ENCODE measurements at regions not wholly inside any gene's neighbourhood (a gene's known extent, or its start where the extent isn't known, plus 50 kb on each side); places are given as distances from the start of the nearest gene placed in this dataset.
"Not testable (repeated sequence)": the region's sequence is repeated elsewhere in the genome, so short reads cannot be mapped to it uniquely, and the experiment has no call there.

- Histone ChIP-seq H3K36me3 (no peaks in the 10 kb centered on the region), H3K27me3 (no peaks in the 10 kb centered on the region), H3K4me3 (no peak overlapping the region), H3K9me3 (no peaks in the 10 kb centered on the region), H3K4me1 (no peaks in the 10 kb centered on the region), H3K27ac (no peak overlapping the region)
- intact Hi-C loops (cut with DNase I; ENCODE audit: low total_unique reads) = no loop called here
- no peak for TF ChIP-seq CTCF (IDR thresholded peaks at IDR 0.05)
- DNase-seq = no peak
Observed at GRCh38 chr1:118535901-118536300, 350.9 kb upstream of the SPAG17 start.

- H3K36me3 ChIP-seq; H3K9me3 ChIP-seq; H3K4me3 ChIP-seq; H3K27me3 ChIP-seq; H3K4me1 ChIP-seq; DNase-seq; intact Hi-C loops (cut with DNase I; ENCODE audit: low total_unique reads); H3K27ac ChIP-seq: not testable (repeated sequence)
Observed at GRCh38 chr1:118511922-118512321, 326.9 kb upstream of the SPAG17 start.

- TF ChIP-seq CTCF (IDR thresholded peaks at IDR 0.05) = no peak
- no peak overlapping the region for H3K27ac ChIP-seq
- H3K4me1 ChIP-seq = no peaks in the 10 kb centered on the region
- no peaks in the 10 kb centered on the region for H3K27me3 ChIP-seq
- H3K4me3 ChIP-seq = no peak overlapping the region
- H3K9me3 ChIP-seq = no peaks in the 10 kb centered on the region
- no peak for DNase-seq
- H3K36me3 ChIP-seq = no peaks in the 10 kb centered on the region
- intact Hi-C loops (cut with DNase I; ENCODE audit: low total_unique reads) = no loop called here
Observed at GRCh38 chr1:118504867-118505266, 319.8 kb upstream of the SPAG17 start.

GRCh38 chr1:118504221-118504644, 319.2 kb upstream of the SPAG17 start:
- no peak overlapping the region for H3K27ac ChIP-seq
- H3K9me3 ChIP-seq = no peaks in the 10 kb centered on the region
- TF ChIP-seq CTCF (IDR thresholded peaks at IDR 0.05) = no peak
- no peak for DNase-seq
- no peaks in the 10 kb centered on the region for H3K36me3 ChIP-seq
- intact Hi-C loops (cut with DNase I; ENCODE audit: low total_unique reads) = no loop called here
- H3K4me3 ChIP-seq = no peak overlapping the region
- no peaks in the 10 kb centered on the region for H3K4me1 ChIP-seq
- H3K27me3 ChIP-seq = no peaks in the 10 kb centered on the region

- no peak for TF ChIP-seq CTCF (IDR thresholded peaks at IDR 0.05)
- intact Hi-C loops (cut with DNase I; ENCODE audit: low total_unique reads) = no loop called here
- no peak overlapping the region for H3K27ac ChIP-seq
- H3K4me1 ChIP-seq = no peaks in the 10 kb centered on the region
- no peaks in the 10 kb centered on the region for H3K9me3 ChIP-seq
- H3K27me3 ChIP-seq = no peaks in the 10 kb centered on the region
- no peak overlapping the region for H3K4me3 ChIP-seq
- no peak for DNase-seq
- no peaks in the 10 kb centered on the region for H3K36me3 ChIP-seq
Observed at GRCh38 chr1:118503752-118504151, 318.7 kb upstream of the SPAG17 start.

- no peak overlapping the region for H3K27ac ChIP-seq
- intact Hi-C loops (cut with DNase I; ENCODE audit: low total_unique reads) = no loop called here
- no peaks in the 10 kb centered on the region for H3K27me3 ChIP-seq
- no peak overlapping the region for H3K4me3 ChIP-seq
- H3K36me3 ChIP-seq = no peaks in the 10 kb centered on the region
- H3K9me3 ChIP-seq = no peaks in the 10 kb centered on the region
- TF ChIP-seq CTCF (IDR thresholded peaks at IDR 0.05) = no peak
- H3K4me1 ChIP-seq = no peaks in the 10 kb centered on the region
- no peak for DNase-seq
Observed at GRCh38 chr1:118494998-118495397, 310.0 kb upstream of the SPAG17 start.
